ENCODE measurements at regions not wholly inside any gene's neighbourhood (a gene's known extent, or its start where the extent isn't known, plus 50 kb on each side); places are given as distances from the start of the nearest gene placed in this dataset.

GRCh38 chr10:83666762-83667161, 472.5 kb upstream of the GHITM start:
- no peak for TF ChIP-seq CTCF (IDR thresholded peaks at IDR 0.05)
- no peak for TF ChIP-seq POLR2A (IDR thresholded peaks at IDR 0.05)
- TF ChIP-seq POLR2AphosphoS5 (IDR thresholded peaks at IDR 0.05; ENCODE audit: insufficient read depth in 1 of 2, low read depth in 1 of 2) = no peak

All from vagina (tissue), 2 donors.